COR-L47 (cell line): ENCODE measurements at regions not wholly inside any gene's neighbourhood (a gene's known extent, or its start where the extent isn't known, plus 50 kb on each side); places are given as distances from the start of the nearest gene placed in this dataset.

Source experiments
- DNase-seq: peaks from one replicate; lab custom pipeline; 2025; lab: John Stamatoyannopoulos, UW

- no peak for DNase-seq
These were observed 284.5 kb upstream of the CTSO start for GRCh38 chr4:156238171-156238570.

GRCh38 chr4:156237231-156237630 is 283.6 kb upstream of the CTSO start:
- DNase-seq, result no peak

- DNase-seq, result no peak
These were observed 276.5 kb upstream of the CTSO start for GRCh38 chr4:156230176-156230575.

GRCh38 chr4:156228676-156229075 is 275.0 kb upstream of the CTSO start:
- no peak for DNase-seq

- no peak for DNase-seq
These were observed 273.7 kb upstream of the CTSO start for GRCh38 chr4:156227321-156227720.

- DNase-seq, result peak; percentile 50
These were observed 270.3 kb upstream of the CTSO start for GRCh38 chr4:156223985-156224384.

GRCh38 chr4:156217236-156217635 is 263.6 kb upstream of the CTSO start:
- DNase-seq, result no peak

- no peak for DNase-seq
These were observed 247.4 kb upstream of the CTSO start for GRCh38 chr4:156201050-156201449.

- no peak for DNase-seq
These were observed 244.8 kb upstream of the CTSO start for GRCh38 chr4:156198511-156198910.

GRCh38 chr4:156197216-156197615 is 243.6 kb upstream of the CTSO start:
- no peak for DNase-seq

GRCh38 chr4:156196722-156197121 is 243.1 kb upstream of the CTSO start:
- no peak for DNase-seq

GRCh38 chr4:156195914-156196313 is 242.2 kb upstream of the CTSO start:
- no peak for DNase-seq

- no peak for DNase-seq
These were observed 241.2 kb upstream of the CTSO start for GRCh38 chr4:156194896-156195295.

GRCh38 chr4:156193800-156194199 is 240.1 kb upstream of the CTSO start:
- no peak for DNase-seq

GRCh38 chr4:156193106-156193505 is 239.4 kb upstream of the CTSO start:
- no peak for DNase-seq

GRCh38 chr4:156192033-156192432 is 238.4 kb upstream of the CTSO start:
- DNase-seq, result no peak

GRCh38 chr4:156191044-156191781 is 237.5 kb upstream of the CTSO start:
- DNase-seq, result no peak

GRCh38 chr4:156190615-156191014 is 236.9 kb upstream of the CTSO start:
- no peak for DNase-seq

GRCh38 chr4:156188596-156188995 is 234.9 kb upstream of the CTSO start:
- DNase-seq, result no peak

GRCh38 chr4:156186111-156186510 is 232.4 kb upstream of the CTSO start:
- no peak for DNase-seq

GRCh38 chr4:156185514-156186055 is 231.9 kb upstream of the CTSO start:
- DNase-seq, result no peak

- no peak for DNase-seq
These were observed 228.6 kb upstream of the CTSO start for GRCh38 chr4:156182269-156182668.

GRCh38 chr4:156177941-156178340 is 224.3 kb upstream of the CTSO start:
- no peak for DNase-seq

- DNase-seq, result no peak
These were observed 223.2 kb upstream of the CTSO start for GRCh38 chr4:156176896-156177295.
